HUDEP-2 (cell line): ENCODE measurements at regions not wholly inside any gene's neighbourhood (a gene's known extent, or its start where the extent isn't known, plus 50 kb on each side); places are given as distances from the start of the nearest gene placed in this dataset.

Experiments
- DNase-seq, 76 experiments: peaks; one replicate each; lab custom pipeline; 2025; ENCODE audit not compliant: unreplicated experiment in 76 of 76; lab: John Stamatoyannopoulos, UW

GRCh38 chr10:42969909-42970308, 107.0 kb upstream of the RET start:
- DNase-seq: no peak

- DNase-seq: no peak
Measured at GRCh38 chr10:42970451-42971250, 106.2 kb upstream of the RET start.

GRCh38 chr10:42971251-42971599, 105.6 kb upstream of the RET start:
- no peak for DNase-seq

- DNase-seq: no peak
Measured at GRCh38 chr10:42972946-42973345, 103.9 kb upstream of the RET start.

- DNase-seq: no peak
Measured at GRCh38 chr10:42973411-42973810, 103.5 kb upstream of the RET start.

- DNase-seq: no peak
Measured at GRCh38 chr10:42973870-42974692, 102.8 kb upstream of the RET start.

GRCh38 chr10:42974693-42975002, 102.2 kb upstream of the RET start:
- DNase-seq: no peak

- no peak for DNase-seq
Measured at GRCh38 chr10:42975005-42975493, 101.8 kb upstream of the RET start.

GRCh38 chr10:42975558-42976340, 101.1 kb upstream of the RET start:
- DNase-seq: peak in 3 of 76 experiments; percentile 23 to 30 (median 27)

GRCh38 chr10:42976351-42977031, 100.4 kb upstream of the RET start:
- no peak for DNase-seq

- no peak for DNase-seq
Measured at GRCh38 chr10:42977032-42977416, 99.8 kb upstream of the RET start.

GRCh38 chr10:42979181-42979580, 97.7 kb upstream of the RET start:
- peak in 2 of 76 experiments; percentile 13 to 26 for DNase-seq

GRCh38 chr10:42979721-42980467, 97.0 kb upstream of the RET start:
- no peak for DNase-seq

GRCh38 chr10:42980553-42981357, 96.1 kb upstream of the RET start:
- no peak for DNase-seq

GRCh38 chr10:42981358-42982236, 95.3 kb upstream of the RET start:
- DNase-seq: peak in 14 of 76 experiments; percentile 5 to 80 (median 42)

GRCh38 chr10:42982891-42983506, 93.9 kb upstream of the RET start:
- DNase-seq: no peak

GRCh38 chr10:42983591-42983990, 93.3 kb upstream of the RET start:
- no peak for DNase-seq
